Body of pancreas (tissue), 4 donors: ENCODE measurements at regions not wholly inside any gene's neighbourhood (a gene's known extent, or its start where the extent isn't known, plus 50 kb on each side); places are given as distances from the start of the nearest gene placed in this dataset.

Experiments used
- ATAC-seq: fragments of 150-250 bp; one replicate; pipeline ENCODE4 v1.9.1; 2016
- DNase-seq, 4 donors: peaks; one replicate each; pipeline ENCODE4 v3.0.0-alpha.2; 2019
- H3K27ac ChIP-seq, 4 donors: fragments of 200-600 bp; sonication (generic); 1 replicate in 3 of 4; 2 replicates in 1 of 4; pipeline versions ENCODE4 v1.5.1 to v1.6.1; 2016 to 2019; ENCODE audit warnings: mild to moderate bottlenecking in 1 of 4, mixed read lengths in 1 of 4, moderate library complexity in 1 of 4
- H3K27me3 ChIP-seq, 2 donors: fragments of 200-600 bp; sonication (generic); one replicate each; pipeline ENCODE4 v1.6.0; 2016; ENCODE audit warnings: mild to moderate bottlenecking in 1 of 2
- H3K36me3 ChIP-seq, 2 donors: fragments of 200-600 bp; sonication (generic); replicated peaks in 1 of 2; 2 replicates each; pipeline ENCODE4 v1.5.1; 2016; ENCODE audit warnings: low read depth in 2 of 2; ENCODE audit not compliant: insufficient read depth in 1 of 2
- H3K4me1 ChIP-seq: fragments of 200-600 bp; sonication (generic); one replicate; pipeline ENCODE4 v1.6.0; 2016
- H3K4me3 ChIP-seq, 2 donors: fragments of 200-600 bp; sonication (generic); 1 replicate in 1 of 2; 2 replicates in 1 of 2; pipeline ENCODE4 v1.5.1; 2016 to 2019
- H3K9me3 ChIP-seq, 3 donors: fragments of 200-600 bp; sonication (generic); 1 replicate in 2 of 3; 2 replicates in 1 of 3; pipeline ENCODE4 v1.5.1; 2016
- CTCF ChIP-seq, 7 experiments: fragments of 450-650 bp in 4 of 7; fragments of 200-600 bp in 3 of 7; sonication (generic) in 3 of 7; IDR thresholded peaks; one replicate each; pipeline ENCODE4 v1.5.1; 2016 to 2019; ENCODE audit warnings: antibody characterized with exemption in 7 of 7
- POLR2A ChIP-seq, 3 donors: fragments of 450-650 bp; IDR thresholded peaks; one replicate each; pipeline ENCODE4 v1.6.1; 2016; ENCODE audit warnings: antibody characterized with exemption in 3 of 3, mild to moderate bottlenecking in 2 of 3
- WGBS, 2 donors: methylation state at CpG; one replicate each; pipeline ENCODE4 v1.1.5; 2017; 5-methylcytosine and 5-hydroxymethylcytosine counted together
- intact Hi-C: fragments of 100-400 bp; cut with DNase I; formaldehyde crosslinking; loops from one replicate; pipeline ENCODE4 v1.15.1; 2023

DNA sequence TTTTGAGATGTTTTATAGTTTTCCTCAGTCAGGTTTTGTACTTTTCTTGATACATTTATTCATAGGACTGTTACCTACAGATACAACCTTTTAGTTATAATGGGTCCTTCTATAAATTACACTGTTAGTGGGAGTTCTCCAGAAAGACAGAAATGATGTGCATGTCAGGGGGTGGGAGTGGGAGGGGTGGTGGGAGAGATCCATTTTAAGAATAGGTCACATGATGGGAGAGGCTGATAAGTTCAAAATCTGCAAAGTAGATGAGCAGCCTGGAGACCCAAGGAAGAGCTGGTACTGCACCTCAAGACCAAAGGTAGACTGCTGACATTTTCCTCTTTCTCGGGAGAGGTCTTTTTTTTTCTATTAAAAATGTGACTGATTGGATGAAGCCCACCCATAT lies 408.0 kb upstream of the GJE1 start:
- Histone ChIP-seq H3K9me3 (no peaks in the 10 kb centered on the region), H3K4me1 (no peaks in the 10 kb centered on the region), H3K27ac (no peak overlapping the region), H3K27me3 (no peaks in the 10 kb centered on the region), H3K36me3 (no peaks in the 10 kb centered on the region), H3K4me3 (no peak overlapping the region)
- TF ChIP-seq POLR2A (IDR thresholded peaks at IDR 0.05) (no peak), CTCF (IDR thresholded peaks at IDR 0.05) (no peak)
- 64 to 80% methylated on average over 1 of the region's 1 CpG for WGBS, 2 donors
- intact Hi-C loops = no loop called here
- DNase-seq (no peak), ATAC-seq (no peak)

DNA sequence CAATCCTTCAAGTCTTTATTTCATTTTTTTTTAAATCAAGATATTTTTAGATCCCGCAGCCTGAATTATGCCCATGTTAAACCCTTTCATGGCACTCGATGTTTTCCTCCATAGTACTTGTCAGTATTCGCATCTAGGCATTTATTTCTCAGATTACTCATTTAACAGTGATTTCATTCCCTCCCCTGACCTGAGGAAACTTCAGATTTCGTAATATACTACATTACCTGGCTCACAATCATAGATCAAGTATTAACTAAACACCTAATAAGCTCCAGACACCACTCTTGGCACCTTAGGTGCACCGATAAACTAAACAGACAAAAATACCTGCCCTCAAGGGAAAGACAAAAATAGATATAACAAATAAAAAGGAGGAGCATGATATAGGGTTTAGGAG lies 413.2 kb upstream of the GJE1 start:
- H3K9me3 ChIP-seq = no peaks in the 10 kb centered on the region
- 50 to 67% methylated on average over 5 of the region's 5 CpGs for WGBS, 2 donors
- ATAC-seq = no peak

DNA sequence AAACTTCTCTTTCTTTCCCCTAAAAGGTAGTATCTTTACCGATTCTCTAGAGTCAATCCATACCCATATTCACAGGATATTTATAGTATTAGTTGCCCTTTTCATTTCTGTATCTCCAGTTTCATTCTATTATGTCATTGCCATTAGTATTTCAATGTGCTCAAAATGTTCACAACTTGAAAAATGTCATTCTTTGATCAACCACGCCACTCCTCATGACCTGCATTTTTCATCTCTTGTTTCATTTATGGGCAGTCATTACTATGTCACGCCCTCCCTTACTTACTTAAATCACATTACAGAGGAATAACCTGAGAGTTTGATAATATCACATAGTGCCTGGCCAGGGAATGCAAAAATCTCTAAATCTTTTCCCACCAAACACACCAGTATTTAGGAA lies 427.3 kb upstream of the GJE1 start:
- H3K36me3 ChIP-seq = no peaks in the 10 kb centered on the region
- 45 to 48% methylated on average over 3 of the region's 3 CpGs for whole genome bisulfite sequencing, 2 donors
- ATAC-seq (no peak), DNase-seq (no peak)
- no peak overlapping the region for H3K4me3 ChIP-seq
- no peaks in the 10 kb centered on the region for H3K27me3 ChIP-seq
- H3K9me3 ChIP-seq = no peaks in the 10 kb centered on the region
- no peaks in the 10 kb centered on the region for H3K4me1 ChIP-seq
- intact Hi-C loops = no loop called here
- no peak overlapping the region for H3K27ac ChIP-seq
- TF ChIP-seq POLR2A (IDR thresholded peaks at IDR 0.05) (no peak), CTCF (IDR thresholded peaks at IDR 0.05) (no peak)

More for the DNA sequence above, 413.2 kb upstream of the GJE1 start:
- H3K36me3 ChIP-seq = no peaks in the 10 kb centered on the region
- no peak for DNase-seq
- no peaks in the 10 kb centered on the region for H3K27me3 ChIP-seq
- no peak overlapping the region for H3K4me3 ChIP-seq
- no peaks in the 10 kb centered on the region for H3K4me1 ChIP-seq
- intact Hi-C loops = no loop called here
- H3K27ac ChIP-seq = no peak overlapping the region
- TF ChIP-seq CTCF (IDR thresholded peaks at IDR 0.05) = no peak
- no peak for TF ChIP-seq POLR2A (IDR thresholded peaks at IDR 0.05)

DNA sequence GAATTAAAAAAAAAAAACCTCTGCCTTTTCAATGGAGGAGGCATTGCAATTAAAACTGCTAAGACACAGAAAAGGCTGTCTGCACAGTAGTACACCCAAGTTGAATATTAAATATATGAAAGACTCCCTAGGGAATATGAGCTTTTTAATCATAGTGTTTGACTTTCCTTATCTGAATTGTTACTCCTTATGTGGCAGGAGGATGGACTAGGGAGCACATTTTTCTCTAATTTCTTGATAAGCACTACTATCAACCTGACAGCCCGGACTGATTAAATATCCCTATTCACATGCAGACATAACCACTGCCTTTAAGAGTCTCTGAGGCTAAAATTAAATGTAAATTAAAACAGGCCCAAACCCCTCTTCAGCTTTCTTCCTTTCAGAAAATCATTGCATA lies 428.6 kb upstream of the GJE1 start:
- no peaks in the 10 kb centered on the region for H3K4me1 ChIP-seq
- WGBS, 2 donors = 18 to 30% methylated on average over 1 of the region's 1 CpG
- H3K9me3 ChIP-seq = no peaks in the 10 kb centered on the region
- no peak for ATAC-seq
- no peaks in the 10 kb centered on the region for H3K36me3 ChIP-seq
- no peak for DNase-seq
- H3K27me3 ChIP-seq = no peaks in the 10 kb centered on the region
- TF ChIP-seq CTCF (IDR thresholded peaks at IDR 0.05) (no peak), POLR2A (IDR thresholded peaks at IDR 0.05) (no peak)
- intact Hi-C loops = no loop called here
- H3K27ac ChIP-seq = no peak overlapping the region
- no peak overlapping the region for H3K4me3 ChIP-seq

DNA sequence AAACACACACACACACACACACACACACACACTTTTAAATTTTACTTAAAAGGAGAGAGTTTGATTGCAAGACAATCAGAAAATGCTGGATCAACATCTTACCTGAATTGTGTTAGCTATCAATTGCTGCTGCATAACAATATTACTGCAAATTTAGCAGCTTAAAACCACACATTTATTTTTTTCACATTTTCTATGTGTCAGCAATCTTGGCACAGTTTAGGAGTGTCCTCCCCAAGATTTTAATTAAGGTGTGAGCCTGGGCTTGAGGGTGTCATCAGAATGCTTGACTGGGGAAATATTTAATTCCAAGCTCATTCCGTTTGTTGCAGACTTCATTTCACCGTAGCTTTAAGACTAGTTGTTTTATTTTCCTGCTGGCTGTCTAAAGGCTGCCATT lies 431.0 kb upstream of the GJE1 start:
- no peak for DNase-seq
- WGBS, 2 donors = 74 to 91% methylated on average over 2 of the region's 2 CpGs
- Histone ChIP-seq H3K36me3 (no peaks in the 10 kb centered on the region), H3K4me1 (no peaks in the 10 kb centered on the region), H3K27ac (no peak overlapping the region), H3K9me3 (no peaks in the 10 kb centered on the region), H3K4me3 (no peak overlapping the region), H3K27me3 (no peaks in the 10 kb centered on the region)
- ATAC-seq = no peak
- intact Hi-C loops = no loop called here
- TF ChIP-seq CTCF (IDR thresholded peaks at IDR 0.05) = no peak
